NCI-H526 (cell line): ENCODE measurements at regions not wholly inside any gene's neighbourhood (a gene's known extent, or its start where the extent isn't known, plus 50 kb on each side); places are given as distances from the start of the nearest gene placed in this dataset.
"Not testable (repeated sequence)": the region's sequence is repeated elsewhere in the genome, so short reads cannot be mapped to it uniquely, and the experiment has no call there.

ENCODE experiments used
- DNase-seq, 2 experiments: peaks; one replicate each; lab custom pipeline; 2025; lab: John Stamatoyannopoulos, UW

- DNase-seq: no peak
These were observed 123.2 kb downstream of the FGF18 start for GRCh38 chr5:171542525-171543140.

DNA sequence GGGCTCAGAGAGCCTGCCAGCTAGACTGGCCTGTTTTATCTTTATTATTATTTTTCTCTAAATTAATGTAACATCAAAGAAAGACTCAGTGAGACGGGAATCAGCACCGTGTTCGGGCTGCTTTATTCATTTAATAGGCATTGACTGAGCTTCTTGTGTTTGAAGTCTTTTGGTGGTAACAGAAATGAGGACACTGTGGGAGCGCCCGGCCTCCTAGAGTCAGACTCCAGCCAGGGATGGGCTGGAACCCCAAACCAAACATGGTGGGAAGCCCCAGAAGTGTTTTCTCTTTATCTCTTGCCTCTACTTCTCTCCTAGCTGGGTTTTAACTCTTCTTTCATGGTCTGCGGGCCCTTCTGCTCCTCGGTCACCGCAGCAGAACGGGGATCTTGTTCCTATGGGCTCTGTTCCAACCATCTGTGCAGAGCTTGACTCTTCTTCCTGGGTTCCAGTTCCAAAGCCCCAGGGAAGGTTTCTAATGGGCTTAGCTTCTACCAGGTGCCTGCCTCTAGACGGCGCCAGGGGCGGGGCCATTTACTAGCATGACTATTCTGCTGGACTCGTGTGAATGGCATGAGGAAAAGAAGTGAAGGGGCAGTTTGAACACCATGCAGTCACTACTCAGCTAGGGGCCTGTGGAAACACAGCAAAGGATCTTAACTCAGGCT, 123.8 kb downstream of the FGF18 start:
- no peak for DNase-seq

DNA sequence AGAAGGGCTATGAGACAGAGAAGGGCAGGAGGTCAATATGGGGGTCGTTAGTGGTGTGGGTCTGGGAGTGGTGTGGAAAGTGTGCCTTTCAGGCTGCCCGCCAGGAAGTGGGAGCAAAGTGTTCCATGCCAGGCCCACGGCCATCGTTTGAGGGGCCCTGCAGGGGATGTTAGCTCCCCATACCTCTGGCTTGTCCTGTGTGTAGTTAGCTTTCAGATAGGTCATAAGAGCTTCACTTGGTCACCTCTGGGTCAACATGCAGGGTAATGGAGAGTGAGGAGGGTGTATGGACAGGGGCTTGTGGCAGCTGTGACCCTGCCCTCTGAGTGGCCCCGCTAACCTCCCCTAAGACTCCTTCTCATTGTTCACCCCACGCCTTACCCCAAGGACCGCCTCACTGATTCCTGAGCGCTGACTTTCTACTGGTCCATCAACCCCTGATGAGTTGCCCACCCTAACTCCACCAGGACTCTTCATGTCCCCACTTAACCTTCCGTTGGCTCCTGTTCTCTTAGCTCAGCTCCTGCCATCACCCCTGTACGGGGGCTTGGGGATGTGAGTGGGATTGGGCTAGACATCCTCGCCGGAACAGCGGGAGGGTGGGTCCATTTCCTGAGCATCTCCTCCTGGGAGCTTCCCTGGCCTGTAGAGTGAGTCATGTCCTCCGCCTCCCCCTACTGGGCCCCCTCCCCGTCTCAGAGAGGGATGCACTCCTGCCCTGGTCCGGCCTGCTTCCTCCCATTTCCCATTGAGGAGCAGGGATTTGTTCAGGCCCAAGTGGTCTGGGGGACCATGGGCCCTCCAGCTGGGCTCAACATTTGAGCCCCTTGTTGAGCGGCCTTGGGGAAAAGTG, 125.7 kb downstream of the FGF18 start:
- DNase-seq: no peak

- DNase-seq: no peak
These were observed 129.8 kb downstream of the FGF18 start for GRCh38 chr5:171549274-171549673.

- not testable (repeated sequence) for DNase-seq
These were observed 134.4 kb downstream of the FGF18 start for GRCh38 chr5:171553817-171554216.

GRCh38 chr5:171555160-171555559, 135.7 kb downstream of the FGF18 start:
- no peak for DNase-seq

DNA sequence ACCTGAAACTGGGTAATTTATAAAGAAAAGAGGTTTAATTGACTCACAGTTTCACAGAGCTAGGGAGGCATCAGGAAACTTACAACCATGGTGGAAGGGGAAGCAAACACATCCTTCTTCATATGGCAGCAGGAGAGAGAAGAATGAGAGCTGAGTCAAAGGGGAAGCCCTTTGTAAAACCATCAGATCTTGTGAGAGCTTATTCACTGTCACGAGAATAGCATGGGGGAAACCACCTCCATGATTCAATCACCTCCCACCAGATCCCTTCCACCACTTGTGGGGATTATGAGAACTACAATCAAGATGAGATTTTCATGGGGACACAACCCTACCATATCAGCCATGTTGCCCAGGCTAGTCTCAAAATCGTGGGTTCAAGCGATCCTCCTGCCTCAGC, 143.4 kb downstream of the FGF18 start:
- no peak for DNase-seq

GRCh38 chr5:171568389-171568788, 148.9 kb downstream of the FGF18 start:
- DNase-seq: no peak

GRCh38 chr5:171569065-171569712, 149.7 kb downstream of the FGF18 start:
- DNase-seq: no peak

DNA sequence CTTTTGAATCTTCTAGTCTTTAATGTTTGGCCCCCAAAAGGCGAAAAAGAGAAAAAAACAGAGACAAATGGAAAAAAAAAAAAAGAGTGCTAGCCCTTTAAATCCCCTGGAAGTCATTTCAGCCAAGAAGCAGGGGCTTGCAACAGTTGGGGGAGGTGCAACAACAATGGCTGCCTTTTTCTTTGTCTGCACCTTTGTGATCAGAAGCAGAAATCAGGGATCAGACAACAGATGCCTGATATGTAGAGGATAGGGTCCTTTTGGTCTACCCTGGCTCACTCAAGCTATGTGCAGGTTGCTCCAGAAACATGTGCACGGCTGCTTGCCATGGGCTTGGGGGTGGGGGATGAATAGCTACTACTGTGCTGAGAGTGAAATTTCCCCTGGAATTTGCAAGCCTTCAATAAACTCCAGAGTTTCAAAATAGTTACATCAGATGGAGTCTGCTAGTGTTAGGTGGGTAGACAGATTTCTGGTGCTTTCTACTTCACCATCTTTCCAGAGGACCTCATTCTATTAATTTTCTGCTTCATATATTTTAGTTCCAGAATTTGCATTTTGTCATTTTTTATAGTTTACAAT, 150.9 kb downstream of the FGF18 start:
- no peak for DNase-seq

DNA sequence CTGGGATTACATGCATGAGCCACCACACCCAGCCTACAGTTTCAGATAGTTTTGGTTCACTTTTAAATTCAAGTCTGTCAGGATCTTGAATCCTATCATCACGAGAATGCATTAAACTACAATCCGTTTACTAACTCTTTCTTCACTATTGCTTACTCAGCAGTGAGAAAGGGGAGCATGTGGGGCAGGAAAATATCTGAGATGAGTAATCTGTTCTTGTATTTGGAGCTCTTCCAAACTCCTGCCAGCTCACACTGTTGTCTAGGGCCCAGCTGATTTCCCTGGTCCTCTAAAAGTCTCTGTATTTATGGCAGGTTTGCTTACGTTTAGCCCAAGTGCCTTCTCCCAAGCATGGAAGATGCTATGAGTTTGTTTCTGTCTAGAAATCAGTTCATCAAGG, 152.2 kb downstream of the FGF18 start:
- DNase-seq: no peak

DNA sequence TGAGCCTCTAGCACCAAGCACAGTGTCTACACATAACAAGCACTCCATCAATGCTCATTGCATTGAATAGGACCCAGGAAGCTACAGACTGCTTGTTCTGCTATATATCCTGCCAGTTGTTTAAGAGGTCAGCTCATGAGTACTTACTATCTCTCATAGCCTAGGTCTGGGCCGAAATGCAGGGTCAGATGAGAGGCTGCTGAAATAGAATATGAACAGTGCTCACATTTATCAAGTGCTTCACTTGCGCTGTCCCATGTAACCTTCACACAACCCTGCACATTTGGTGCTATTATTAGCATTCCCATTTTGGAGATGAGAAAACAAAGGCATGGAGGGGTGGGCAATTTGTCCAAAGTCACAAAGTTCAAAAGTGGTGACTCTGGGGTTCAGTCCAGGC, 153.6 kb downstream of the FGF18 start:
- DNase-seq: no peak

- DNase-seq: no peak
These were observed 154.2 kb downstream of the FGF18 start for GRCh38 chr5:171573451-171574225.

DNA sequence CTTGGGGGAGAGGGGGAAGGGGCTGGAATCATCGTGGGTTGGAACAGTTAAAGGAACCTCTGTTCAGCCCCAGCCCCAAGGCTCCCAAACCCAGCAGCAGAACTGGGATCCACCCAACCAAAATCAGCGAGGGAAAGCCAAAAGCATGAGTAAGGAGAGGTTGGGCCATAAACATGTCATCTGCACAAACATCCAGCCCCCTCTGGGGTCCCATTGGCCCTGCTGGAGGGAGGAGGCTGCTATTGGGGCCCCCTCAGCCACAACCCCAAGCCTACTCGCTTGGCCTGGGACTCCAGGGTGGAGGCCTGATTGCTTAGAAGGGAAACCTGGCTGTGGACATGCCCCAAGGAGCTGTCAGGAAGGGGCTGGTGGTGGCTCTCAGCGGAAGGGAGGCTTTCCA, 154.9 kb downstream of the FGF18 start:
- DNase-seq: no peak

GRCh38 chr5:171575386-171575785, 155.9 kb downstream of the FGF18 start:
- DNase-seq: no peak

- no peak for DNase-seq
These were observed 156.4 kb downstream of the FGF18 start for GRCh38 chr5:171575808-171576207.

- no peak for DNase-seq
These were observed 157.8 kb downstream of the FGF18 start for GRCh38 chr5:171577042-171577758.

- DNase-seq: no peak
These were observed 158.8 kb downstream of the FGF18 start for GRCh38 chr5:171578049-171578828.

DNA sequence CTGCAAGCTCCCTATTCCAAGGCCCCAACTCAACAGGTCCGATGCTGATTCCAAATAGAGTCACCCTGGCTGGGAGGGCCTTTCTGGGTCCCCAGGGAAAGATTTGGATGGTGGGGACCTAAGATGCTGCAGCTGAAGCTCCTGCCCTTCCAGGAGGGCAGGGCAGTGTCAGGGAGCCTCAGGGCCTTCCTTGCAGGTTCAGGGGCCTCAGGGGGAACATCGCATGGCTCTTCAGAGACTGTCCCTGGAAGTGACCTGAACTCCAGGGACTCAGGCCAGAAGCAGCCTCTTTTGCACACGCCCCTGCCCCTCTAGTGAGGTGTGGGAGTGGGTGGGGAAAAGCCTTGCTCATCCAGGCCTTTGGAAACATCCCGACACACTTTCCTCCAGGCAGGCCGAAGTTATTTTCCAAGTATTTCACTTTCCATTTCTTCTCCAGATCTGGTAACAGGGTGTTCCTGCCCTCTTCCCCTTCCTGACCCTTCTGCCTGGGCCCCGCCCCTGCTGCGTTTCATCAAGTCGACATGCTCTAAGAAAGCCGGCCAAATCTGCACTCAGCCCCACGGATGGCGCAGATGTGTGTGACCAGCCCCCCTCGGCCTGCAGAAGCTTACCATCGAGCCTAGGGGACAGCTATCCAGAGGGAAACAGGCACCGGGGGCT, 159.5 kb downstream of the FGF18 start:
- DNase-seq: no peak
